Liver (tissue), 3 donors: ENCODE measurements at regions not wholly inside any gene's neighbourhood (a gene's known extent, or its start where the extent isn't known, plus 50 kb on each side); places are given as distances from the start of the nearest gene placed in this dataset.

Experiments used
- ATF3 ChIP-seq: IDR thresholded peaks from 2 replicates; pipeline ENCODE4 v1.6.1; 2016; ENCODE audit warnings: antibody characterized with exemption
- FOXA1 ChIP-seq: IDR thresholded peaks from 2 replicates; pipeline ENCODE4 v1.6.1; 2016; ENCODE audit warnings: antibody characterized with exemption
- HNF4A ChIP-seq, 2 donors: conservative IDR thresholded peaks; 2 replicates each; pipeline ENCODE4 v1.6.1; 2016; ENCODE audit warnings: antibody characterized with exemption in 2 of 2, mild to moderate bottlenecking in 2 of 2
- JUND ChIP-seq, 2 donors: IDR thresholded peaks; 2 replicates each; pipeline ENCODE4 v1.6.1; 2016; ENCODE audit warnings: antibody characterized with exemption in 2 of 2
- MAX ChIP-seq: IDR thresholded peaks from 2 replicates; pipeline ENCODE4 v1.6.1; 2016; ENCODE audit warnings: antibody characterized with exemption
- TAF1 ChIP-seq: conservative IDR thresholded peaks from 2 replicates; pipeline ENCODE4 v1.6.1; 2016; ENCODE audit warnings: antibody characterized with exemption, mild to moderate bottlenecking
- TF ChIP-seq, protein P1 (sequence below): fragments of 150-350 bp; IDR thresholded peaks from 2 replicates; pipeline ENCODE4 v1.5.1; 2017; ENCODE audit warnings: improper control_type of control experiment, low read depth, low read length; ENCODE audit not compliant: missing input control
- donor health status: healthy.
- donor health status: healthy.

GRCh38 chr2:56816666-56817065 lies 632.9 kb downstream of the CCDC85A start:
- TF ChIP-seq, protein P1, sequence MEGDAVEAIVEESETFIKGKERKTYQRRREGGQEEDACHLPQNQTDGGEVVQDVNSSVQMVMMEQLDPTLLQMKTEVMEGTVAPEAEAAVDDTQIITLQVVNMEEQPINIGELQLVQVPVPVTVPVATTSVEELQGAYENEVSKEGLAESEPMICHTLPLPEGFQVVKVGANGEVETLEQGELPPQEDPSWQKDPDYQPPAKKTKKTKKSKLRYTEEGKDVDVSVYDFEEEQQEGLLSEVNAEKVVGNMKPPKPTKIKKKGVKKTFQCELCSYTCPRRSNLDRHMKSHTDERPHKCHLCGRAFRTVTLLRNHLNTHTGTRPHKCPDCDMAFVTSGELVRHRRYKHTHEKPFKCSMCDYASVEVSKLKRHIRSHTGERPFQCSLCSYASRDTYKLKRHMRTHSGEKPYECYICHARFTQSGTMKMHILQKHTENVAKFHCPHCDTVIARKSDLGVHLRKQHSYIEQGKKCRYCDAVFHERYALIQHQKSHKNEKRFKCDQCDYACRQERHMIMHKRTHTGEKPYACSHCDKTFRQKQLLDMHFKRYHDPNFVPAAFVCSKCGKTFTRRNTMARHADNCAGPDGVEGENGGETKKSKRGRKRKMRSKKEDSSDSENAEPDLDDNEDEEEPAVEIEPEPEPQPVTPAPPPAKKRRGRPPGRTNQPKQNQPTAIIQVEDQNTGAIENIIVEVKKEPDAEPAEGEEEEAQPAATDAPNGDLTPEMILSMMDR, result no peak
- TF ChIP-seq MAX (no peak), FOXA1 (no peak), HNF4A (conservative IDR thresholded peaks at IDR 0.05) (no peak), JUND (IDR thresholded peaks at IDR 0.05) (no peak), TAF1 (no peak), ATF3 (no peak)
